HG03469 (cell line): ENCODE measurements at regions not wholly inside any gene's neighbourhood (a gene's known extent, or its start where the extent isn't known, plus 50 kb on each side); places are given as distances from the start of the nearest gene placed in this dataset.

Source experiments
- ATAC-seq: cut with Tn5 transposase; IDR thresholded peaks from one replicate; pipeline ENCODE4 v1.9.1; 2021; ENCODE audit warnings: mild to moderate bottlenecking, moderate library complexity, moderate number of reproducible peaks; ENCODE audit not compliant: unreplicated experiment

DNA sequence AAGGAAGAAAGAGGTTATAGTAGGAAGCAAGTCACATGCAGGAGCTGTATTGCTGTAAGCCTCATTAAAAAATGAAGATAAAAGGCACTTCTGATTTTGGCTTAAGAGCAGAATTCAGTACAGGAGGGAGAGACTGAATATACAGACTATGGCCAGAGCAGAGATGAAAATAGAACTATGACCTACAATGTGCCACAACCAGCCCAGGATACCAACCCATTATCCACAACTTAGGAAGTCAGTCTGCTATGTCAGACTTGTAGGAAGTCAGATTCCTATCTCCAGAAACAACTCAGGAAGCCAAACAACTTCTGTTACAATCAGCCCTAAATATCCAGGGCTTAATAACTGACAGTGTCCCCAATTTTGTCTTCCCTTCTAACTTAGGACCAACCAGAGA lies 156.2 kb upstream of the ANKH start:
- ATAC-seq: no peak

DNA sequence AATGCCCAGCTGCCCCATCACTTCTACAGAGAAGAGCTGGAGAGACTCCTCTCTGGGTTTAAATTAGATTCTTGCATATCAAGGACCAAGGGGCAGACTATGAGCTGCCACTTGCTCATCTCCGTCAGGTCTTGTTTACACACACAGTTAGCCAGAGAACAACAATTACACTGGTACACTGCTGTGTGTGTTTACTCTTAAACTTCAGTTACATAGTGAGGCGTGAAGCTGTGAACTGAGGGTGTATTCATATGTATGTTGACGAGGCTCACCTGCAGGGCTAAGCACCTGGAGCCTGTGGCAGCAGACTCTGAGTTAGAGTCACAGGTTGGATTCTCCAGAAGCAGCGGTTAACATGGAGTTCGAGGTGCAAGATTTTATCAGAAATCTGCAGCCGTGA lies 155.4 kb upstream of the ANKH start:
- no peak for ATAC-seq

GRCh38 chr5:15026011-15026893 lies 154.7 kb upstream of the ANKH start:
- ATAC-seq: no peak

DNA sequence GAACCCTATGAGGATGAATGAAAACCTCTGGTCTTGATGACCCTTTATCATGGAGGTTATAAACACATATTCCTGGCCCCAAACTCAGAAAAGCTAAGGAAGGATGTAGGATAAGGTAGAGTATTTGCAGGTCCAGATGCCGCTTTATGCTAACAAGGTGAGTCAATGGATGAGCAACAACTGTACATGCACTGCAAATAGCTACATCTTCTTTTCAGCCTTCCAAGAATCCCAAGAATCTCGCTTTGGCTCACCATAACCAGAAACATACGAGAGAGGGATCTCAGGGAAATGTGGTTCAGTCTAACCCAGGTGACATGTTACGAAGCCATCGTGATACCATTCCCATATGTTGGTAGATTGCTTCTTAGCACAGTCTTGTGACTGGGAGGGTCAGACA lies 152.3 kb upstream of the ANKH start:
- no peak for ATAC-seq

GRCh38 chr5:15023266-15023665 lies 151.7 kb upstream of the ANKH start:
- ATAC-seq: no peak

DNA sequence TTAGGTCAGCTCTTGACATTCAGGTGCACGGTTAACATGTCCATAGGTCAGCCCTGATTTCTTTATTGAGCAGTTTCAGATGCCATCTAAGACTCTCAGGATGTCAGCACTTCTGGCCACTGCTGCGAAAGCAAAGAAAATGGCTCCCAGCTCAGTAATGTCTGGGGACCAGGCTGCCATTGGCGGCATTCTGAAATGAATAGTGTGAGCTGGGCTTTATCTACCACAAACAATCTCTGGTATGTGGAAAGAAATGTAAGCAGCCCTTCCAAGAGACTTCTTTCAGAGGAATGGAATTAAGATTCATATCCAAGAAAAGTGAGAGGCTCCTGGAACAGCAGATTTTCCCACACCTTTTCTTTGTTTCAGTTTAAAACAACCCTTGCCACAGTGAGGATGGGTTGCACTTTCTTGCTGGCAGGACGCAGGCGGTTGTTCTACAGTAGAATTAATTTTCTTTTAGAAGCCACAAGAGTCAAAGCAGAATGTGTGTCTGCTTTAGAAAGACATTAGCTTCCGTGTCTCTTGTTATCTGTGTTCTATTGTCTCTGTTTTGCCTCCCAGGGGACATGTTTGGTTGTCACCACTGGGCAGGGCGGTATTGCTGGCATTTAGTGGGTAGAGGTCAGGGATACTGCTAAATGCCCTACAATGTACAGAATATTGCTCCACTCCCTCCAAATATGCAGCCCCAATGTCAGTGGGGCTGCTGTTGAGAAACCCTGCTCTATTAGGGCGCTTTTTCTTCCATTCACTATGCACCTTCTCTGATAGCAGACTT lies 149.9 kb upstream of the ANKH start:
- ATAC-seq: no peak

DNA sequence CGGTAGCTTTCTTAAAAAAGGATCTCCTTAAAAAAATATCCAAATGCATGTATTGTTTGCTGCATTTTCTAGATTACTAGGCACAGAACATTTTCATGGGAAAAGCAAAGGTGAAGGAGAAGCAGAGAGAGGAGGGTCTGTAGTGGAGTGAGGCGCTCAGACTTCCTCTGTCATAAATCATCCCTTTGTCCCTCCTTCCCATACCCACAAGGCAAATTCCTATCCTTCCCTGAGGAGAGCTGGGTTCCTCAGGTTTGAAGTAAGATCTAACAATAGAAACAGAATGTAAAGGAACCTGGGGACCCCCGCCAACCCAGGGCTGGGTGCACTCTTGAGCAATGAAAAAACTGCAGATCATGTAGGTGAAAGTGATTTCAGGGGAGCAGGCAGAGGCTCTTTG lies 149.2 kb upstream of the ANKH start:
- ATAC-seq: no peak

GRCh38 chr5:15014809-15015208 lies 143.2 kb upstream of the ANKH start:
- ATAC-seq: no peak

DNA sequence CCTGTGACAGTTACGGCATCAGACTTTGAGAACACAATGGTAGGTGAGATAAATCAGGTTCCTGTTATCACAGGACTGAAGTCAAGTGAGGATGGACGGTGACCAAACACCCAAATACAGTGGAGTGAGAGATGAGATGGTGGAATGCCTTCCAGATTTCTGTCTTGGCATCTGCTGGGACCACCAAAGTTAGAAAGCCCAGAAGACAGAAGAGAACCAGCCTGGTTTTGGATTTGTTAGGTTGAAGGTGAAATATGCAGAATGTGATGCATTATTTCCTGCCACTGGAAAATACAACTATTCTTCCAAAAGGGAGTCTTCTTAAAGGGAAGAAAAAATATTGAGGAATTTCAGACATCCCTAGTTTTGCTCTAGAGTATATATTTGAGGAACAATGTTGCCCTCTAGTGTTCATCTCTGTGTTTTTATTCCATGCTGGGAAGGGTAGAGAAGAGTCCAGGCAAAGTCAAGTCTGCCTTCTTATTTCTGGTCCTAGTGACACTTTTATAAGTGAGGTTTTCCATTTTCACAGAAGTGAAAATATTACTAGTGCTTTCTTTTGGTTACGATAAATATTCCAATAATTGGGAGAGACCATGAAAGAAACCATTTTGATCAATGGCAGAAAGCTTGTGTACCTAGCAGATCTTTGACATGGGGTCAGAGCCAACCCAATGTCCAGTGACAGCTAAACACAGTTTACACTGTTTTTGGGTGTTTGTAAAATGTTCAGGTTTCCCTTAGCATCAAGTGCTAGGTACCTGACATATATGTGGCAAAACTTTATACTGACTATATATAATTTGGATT lies 142.3 kb upstream of the ANKH start:
- ATAC-seq: peak; percentile 46

GRCh38 chr5:15012061-15012460 lies 140.5 kb upstream of the ANKH start:
- no peak for ATAC-seq

- no peak for ATAC-seq
These were observed 139.4 kb upstream of the ANKH start for GRCh38 chr5:15010936-15011335.

DNA sequence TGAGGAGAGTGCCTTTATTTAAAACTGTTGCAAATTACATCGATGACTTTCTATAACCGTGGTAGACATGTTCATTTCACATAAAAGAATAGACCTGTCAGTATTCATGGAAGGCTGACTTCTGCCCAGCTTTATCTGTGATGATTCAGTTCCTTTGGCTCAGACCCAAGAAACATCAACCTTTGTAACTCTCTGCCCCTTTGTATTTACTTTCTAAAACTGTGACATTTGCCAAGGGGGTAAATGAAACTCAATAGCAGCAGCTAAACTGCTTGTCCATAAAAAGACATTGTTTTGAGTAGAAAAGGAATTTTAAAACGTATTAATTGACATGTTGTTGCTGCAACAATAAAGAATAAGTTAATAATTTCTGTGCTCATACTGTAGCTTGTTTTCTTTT lies 137.8 kb upstream of the ANKH start:
- no peak for ATAC-seq

DNA sequence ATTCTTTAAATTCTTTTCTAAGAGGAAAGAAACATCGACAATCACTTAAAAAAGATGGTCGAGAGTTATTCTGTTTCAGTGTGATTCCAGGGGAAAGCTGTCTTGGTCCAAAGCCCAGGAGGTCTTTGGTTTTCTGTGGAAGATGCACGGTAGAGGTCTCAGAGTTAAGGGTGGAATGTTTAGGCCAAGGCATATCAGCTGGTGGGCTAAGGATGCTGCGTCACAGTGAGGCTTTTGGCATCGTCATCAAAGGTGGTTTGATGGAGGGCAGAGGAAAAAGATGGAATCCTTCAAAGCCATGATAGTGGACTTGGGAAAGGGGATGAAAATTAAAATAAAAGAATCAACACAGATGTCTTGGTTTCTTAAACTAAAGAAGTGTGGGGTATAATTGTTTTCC lies 137.3 kb upstream of the ANKH start:
- no peak for ATAC-seq

DNA sequence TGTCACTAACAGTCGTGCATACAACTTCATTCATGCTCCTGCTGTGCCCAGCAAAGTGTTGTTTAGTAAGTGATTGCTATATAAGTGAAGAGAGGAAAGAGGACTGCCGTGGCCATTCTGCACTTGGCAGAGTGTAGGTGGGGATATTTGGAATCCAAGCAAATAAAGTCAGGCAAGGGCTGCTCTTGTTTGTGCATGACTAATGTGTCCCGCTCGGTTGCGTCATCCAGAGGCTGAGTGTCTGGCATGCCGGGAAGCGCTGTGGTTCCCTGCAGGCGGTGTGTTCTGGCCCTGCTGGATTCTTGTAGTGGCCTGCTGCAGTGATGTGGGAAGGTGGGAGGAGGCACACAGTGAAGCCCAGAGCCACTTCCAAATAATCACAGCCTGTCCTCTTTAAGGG lies 136.9 kb upstream of the ANKH start:
- ATAC-seq: no peak

GRCh38 chr5:15007646-15008045 lies 136.1 kb upstream of the ANKH start:
- no peak for ATAC-seq

DNA sequence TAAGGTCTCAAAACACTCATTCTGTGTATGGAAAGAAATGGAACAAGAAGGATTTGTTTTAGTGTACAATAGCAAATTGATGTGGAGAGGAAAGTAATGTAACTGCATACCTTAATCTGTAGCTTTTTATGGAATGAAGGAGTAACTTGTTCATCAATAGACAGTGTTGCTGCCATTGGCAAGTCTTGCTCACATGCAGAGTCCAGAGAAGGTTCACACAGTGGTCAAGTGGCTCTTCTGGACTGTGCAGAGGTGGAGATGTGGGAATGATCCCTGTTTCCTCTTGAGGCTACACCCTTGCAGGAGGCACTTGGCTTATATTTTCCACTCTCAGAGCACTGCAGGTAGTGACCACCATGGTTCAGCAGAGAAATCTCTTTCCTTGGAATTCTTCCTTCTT lies 132.9 kb upstream of the ANKH start:
- no peak for ATAC-seq

- ATAC-seq: peak; percentile 84
These were observed 131.9 kb upstream of the ANKH start for GRCh38 chr5:15003511-15003920.

- ATAC-seq: no peak
These were observed 131.2 kb upstream of the ANKH start for GRCh38 chr5:15002791-15003190.

DNA sequence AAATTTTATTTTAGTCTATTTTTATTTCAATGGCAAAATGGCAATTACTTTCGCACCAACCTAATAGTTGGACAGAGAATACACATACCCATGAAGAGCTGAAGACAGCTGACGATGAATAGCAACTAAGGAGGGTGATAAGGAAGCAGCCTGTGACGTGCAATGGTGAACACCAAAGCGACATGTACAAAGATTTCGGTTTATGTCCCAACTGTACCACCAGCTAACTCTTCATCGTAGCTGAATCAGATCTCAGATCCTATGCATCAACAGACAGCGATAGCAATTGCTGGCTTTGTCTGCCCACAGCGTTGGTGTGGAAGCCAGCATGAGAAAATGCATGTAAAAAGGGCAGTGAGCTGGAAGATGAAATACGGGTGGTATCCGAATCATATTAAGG lies 130.6 kb upstream of the ANKH start:
- ATAC-seq: no peak

DNA sequence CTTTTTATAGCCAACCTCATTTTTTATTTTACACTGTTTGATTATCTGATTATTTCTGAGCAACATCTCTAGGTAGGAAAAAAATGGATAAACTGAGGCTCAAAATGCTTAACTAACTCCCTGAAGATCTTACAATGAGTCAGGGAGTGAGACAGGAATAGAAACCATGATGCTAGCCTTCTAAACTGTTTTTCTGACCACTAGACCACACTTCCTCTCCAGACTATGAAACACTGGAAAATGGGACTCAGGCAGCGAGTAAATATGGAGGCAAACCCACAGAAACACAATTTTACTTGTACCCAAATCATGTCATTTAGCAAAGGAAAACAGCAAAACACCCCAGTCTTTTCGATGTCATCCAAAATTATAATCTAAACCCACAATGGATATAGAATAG lies 129.9 kb upstream of the ANKH start:
- ATAC-seq: no peak

- no peak for ATAC-seq
These were observed 126.9 kb upstream of the ANKH start for GRCh38 chr5:14998491-14998890.
